Esophagus squamous epithelium (tissue), 4 donors: ENCODE measurements at regions not wholly inside any gene's neighbourhood (a gene's known extent, or its start where the extent isn't known, plus 50 kb on each side); places are given as distances from the start of the nearest gene placed in this dataset.

Experiments used
- POLR2A ChIP-seq, 4 donors: fragments of 450-650 bp; IDR thresholded peaks; one replicate each; pipeline ENCODE4 v1.6.1; 2017; ENCODE audit warnings: antibody characterized with exemption in 4 of 4, mild to moderate bottlenecking in 4 of 4, moderate library complexity in 3 of 4
- TF ChIP-seq, protein P1 (sequence below), 6 experiments: fragments of 450-650 bp in 4 of 6; fragments of 200-600 bp in 2 of 6; sonication (generic) in 2 of 6; IDR thresholded peaks; one replicate each; pipeline ENCODE4 v1.5.1; 2016 to 2019; ENCODE audit warnings: antibody characterized with exemption in 6 of 6, mild to moderate bottlenecking in 4 of 6, moderate library complexity in 4 of 6

DNA sequence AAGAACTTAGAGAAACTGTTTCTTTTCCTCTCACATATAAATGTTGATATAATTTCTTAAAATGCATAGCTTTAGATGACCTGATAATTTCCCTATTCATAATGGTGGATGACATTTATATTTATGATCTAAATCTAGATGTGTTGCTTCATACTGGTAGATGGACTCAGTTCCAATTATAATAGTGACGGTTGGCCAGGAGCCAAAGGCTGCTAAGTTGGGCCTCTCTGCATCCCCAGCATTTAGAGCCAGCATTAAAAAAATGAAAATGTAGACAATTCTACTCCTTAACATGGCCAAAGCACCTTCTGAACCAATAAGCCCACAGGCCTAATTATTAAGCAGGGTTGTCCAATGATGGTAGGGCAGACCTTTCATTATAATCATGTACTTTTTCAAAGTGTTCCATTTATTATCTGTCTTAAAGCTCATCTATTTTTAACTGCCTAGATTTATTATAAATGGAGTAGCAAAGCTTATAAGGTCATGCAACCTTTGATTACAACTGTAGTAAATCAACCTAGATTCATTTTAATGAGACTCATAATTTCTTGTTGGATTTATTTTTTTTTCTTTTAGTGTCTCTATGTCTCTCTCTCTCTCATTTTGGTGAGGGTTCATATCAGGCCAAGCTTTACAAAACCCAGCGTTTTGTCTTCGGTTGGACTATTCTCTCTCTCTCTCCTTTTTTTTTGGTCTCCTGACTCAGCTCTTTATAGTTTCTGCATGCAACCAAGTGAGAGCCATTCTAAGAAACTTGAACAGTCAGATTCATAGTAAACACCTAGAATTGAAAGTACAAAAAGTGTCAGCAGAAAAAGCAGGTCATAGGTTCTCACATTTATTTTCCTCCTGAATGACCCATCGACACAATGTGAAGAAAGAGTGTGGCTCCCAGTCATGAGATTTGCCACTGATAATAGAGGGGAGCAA, 2016.1 kb upstream of the PIK3C3 start:
- TF ChIP-seq, protein P1, sequence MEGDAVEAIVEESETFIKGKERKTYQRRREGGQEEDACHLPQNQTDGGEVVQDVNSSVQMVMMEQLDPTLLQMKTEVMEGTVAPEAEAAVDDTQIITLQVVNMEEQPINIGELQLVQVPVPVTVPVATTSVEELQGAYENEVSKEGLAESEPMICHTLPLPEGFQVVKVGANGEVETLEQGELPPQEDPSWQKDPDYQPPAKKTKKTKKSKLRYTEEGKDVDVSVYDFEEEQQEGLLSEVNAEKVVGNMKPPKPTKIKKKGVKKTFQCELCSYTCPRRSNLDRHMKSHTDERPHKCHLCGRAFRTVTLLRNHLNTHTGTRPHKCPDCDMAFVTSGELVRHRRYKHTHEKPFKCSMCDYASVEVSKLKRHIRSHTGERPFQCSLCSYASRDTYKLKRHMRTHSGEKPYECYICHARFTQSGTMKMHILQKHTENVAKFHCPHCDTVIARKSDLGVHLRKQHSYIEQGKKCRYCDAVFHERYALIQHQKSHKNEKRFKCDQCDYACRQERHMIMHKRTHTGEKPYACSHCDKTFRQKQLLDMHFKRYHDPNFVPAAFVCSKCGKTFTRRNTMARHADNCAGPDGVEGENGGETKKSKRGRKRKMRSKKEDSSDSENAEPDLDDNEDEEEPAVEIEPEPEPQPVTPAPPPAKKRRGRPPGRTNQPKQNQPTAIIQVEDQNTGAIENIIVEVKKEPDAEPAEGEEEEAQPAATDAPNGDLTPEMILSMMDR (IDR thresholded peaks at IDR 0.05): no peak
- no peak for TF ChIP-seq POLR2A (IDR thresholded peaks at IDR 0.05)
